WTC11 (cell line): ENCODE measurements at regions not wholly inside any gene's neighbourhood (a gene's known extent, or its start where the extent isn't known, plus 50 kb on each side); places are given as distances from the start of the nearest gene placed in this dataset.

Source experiments
- TF ChIP-seq, protein P1 (sequence below): sonication (generic); formaldehyde crosslinking; IDR thresholded peaks from 2 replicates; pipeline ENCODE4 v1.8.1; 2022; ENCODE audit warnings: missing genetic modification reagents, borderline replicate concordance
- TF ChIP-seq, protein P2 (sequence below): sonication (generic); formaldehyde crosslinking; IDR thresholded peaks from 2 replicates; pipeline ENCODE4 v1.8.0; 2022; ENCODE audit warnings: mild to moderate bottlenecking, missing genetic modification reagents
- TF ChIP-seq, protein P3 (sequence below): sonication (generic); formaldehyde crosslinking; conservative IDR thresholded peaks from 2 replicates; pipeline ENCODE4 v1.8.1; 2022; ENCODE audit warnings: mild to moderate bottlenecking, missing genetic modification reagents

DNA sequence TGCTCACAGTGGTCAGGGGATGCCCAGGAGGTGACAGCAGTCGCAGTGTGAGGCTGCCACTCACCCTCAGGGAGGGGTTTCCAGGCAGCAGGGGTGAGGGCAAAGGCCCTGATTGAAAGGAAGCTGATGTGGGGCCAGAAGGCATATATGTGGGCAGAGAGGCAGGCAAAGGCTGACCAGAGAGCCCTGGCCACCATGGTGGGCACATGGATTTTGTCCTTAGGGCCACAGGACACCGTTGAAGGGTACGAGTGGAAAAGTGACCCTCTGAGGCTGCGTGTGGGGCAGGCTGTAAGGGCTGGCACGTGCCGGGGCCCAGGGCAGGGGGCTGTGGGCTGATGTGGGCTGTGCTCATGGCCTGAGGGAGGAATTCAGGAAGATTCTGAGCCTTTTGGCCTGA, 57.5 kb upstream of the ZNF32 start:
- TF ChIP-seq, protein P1, sequence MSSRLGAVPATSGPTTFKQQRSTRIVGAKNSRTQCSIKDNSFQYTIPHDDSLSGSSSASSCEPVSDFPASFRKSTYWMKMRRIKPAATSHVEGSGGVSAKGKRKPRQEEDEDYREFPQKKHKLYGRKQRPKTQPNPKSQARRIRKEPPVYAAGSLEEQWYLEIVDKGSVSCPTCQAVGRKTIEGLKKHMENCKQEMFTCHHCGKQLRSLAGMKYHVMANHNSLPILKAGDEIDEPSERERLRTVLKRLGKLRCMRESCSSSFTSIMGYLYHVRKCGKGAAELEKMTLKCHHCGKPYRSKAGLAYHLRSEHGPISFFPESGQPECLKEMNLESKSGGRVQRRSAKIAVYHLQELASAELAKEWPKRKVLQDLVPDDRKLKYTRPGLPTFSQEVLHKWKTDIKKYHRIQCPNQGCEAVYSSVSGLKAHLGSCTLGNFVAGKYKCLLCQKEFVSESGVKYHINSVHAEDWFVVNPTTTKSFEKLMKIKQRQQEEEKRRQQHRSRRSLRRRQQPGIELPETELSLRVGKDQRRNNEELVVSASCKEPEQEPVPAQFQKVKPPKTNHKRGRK (CRISPR knock-in tag) = no peak
- TF ChIP-seq, protein P2, sequence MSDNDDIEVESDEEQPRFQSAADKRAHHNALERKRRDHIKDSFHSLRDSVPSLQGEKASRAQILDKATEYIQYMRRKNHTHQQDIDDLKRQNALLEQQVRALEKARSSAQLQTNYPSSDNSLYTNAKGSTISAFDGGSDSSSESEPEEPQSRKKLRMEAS (CRISPR knock-in tag) = no peak
- TF ChIP-seq, protein P3, sequence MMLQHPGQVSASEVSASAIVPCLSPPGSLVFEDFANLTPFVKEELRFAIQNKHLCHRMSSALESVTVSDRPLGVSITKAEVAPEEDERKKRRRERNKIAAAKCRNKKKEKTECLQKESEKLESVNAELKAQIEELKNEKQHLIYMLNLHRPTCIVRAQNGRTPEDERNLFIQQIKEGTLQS (CRISPR knock-in tag) = no peak
